Peyer's patch (tissue), 4 donors: ENCODE measurements at regions not wholly inside any gene's neighbourhood (a gene's known extent, or its start where the extent isn't known, plus 50 kb on each side); places are given as distances from the start of the nearest gene placed in this dataset.

Source experiments
- DNase-seq, 3 donors: peaks; one replicate each; pipeline ENCODE4 v3.0.0-alpha.2; 2017 to 2019
- H3K27ac ChIP-seq, 4 donors: fragments of 200-600 bp; sonication (generic); one replicate each; pipeline ENCODE4 v1.5.1; 2016 to 2019
- H3K27me3 ChIP-seq, 2 donors: fragments of 200-600 bp; sonication (generic); one replicate each; pipeline ENCODE4 v1.5.1; 2019
- H3K36me3 ChIP-seq, 3 donors: fragments of 200-600 bp; sonication (generic); one replicate each; pipeline ENCODE4 v1.5.1; 2016 to 2019
- H3K4me1 ChIP-seq, 4 donors: fragments of 200-600 bp; sonication (generic); one replicate each; pipeline ENCODE4 v1.5.1; 2016 to 2019
- H3K4me3 ChIP-seq, 4 donors: fragments of 200-600 bp; sonication (generic); 1 replicate in 3 of 4; 2 replicates in 1 of 4; pipeline ENCODE4 v1.5.1; 2016 to 2019; ENCODE audit warnings: mild to moderate bottlenecking in 1 of 4
- H3K9me3 ChIP-seq, 4 donors: fragments of 200-600 bp; sonication (generic); one replicate each; pipeline ENCODE4 v1.5.1; 2016 to 2019; ENCODE audit warnings: mild to moderate bottlenecking in 1 of 4
- POLR2A ChIP-seq, 2 donors: fragments of 450-650 bp; IDR thresholded peaks; one replicate each; pipeline ENCODE4 v1.5.1; 2017; ENCODE audit warnings: antibody characterized with exemption in 2 of 2, mild to moderate bottlenecking in 2 of 2, moderate library complexity in 2 of 2
- TF ChIP-seq, protein P1 (sequence below), 6 experiments: fragments of 450-650 bp in 4 of 6; fragments of 200-600 bp in 2 of 6; sonication (generic) in 1 of 6; IDR thresholded peaks; one replicate each; pipeline ENCODE4 v1.5.1; 2017 to 2019; ENCODE audit warnings: antibody characterized with exemption in 6 of 6, mild to moderate bottlenecking in 3 of 6, moderate library complexity in 1 of 6

DNA sequence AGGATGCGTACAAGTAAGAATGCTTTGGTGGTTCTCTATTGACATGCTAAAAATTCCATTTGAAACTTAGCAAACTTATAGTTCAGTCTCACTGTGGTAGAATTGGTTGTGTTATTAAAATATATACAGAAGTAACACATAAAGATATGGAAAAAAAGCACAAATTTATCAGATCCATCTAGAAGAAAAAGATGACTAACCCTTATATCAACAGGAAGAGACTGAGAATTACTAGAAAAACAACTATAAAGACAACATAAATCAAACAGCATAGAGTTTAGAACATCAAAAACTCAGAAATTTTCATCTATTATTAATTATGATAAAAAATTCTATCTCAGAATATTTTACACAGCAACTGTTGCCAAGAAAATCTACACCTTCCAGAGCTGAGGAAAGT is 491.0 kb downstream of the ETNK1 start:
- Histone ChIP-seq H3K4me1 (no peaks in the 10 kb centered on the region), H3K27me3 (no peaks in the 10 kb centered on the region), H3K36me3 (no peaks in the 10 kb centered on the region), H3K4me3 (no peak overlapping the region), H3K9me3 (no peaks in the 10 kb centered on the region), H3K27ac (no peak overlapping the region)
- no peak for TF ChIP-seq POLR2A (IDR thresholded peaks at IDR 0.05)
- TF ChIP-seq, protein P1, sequence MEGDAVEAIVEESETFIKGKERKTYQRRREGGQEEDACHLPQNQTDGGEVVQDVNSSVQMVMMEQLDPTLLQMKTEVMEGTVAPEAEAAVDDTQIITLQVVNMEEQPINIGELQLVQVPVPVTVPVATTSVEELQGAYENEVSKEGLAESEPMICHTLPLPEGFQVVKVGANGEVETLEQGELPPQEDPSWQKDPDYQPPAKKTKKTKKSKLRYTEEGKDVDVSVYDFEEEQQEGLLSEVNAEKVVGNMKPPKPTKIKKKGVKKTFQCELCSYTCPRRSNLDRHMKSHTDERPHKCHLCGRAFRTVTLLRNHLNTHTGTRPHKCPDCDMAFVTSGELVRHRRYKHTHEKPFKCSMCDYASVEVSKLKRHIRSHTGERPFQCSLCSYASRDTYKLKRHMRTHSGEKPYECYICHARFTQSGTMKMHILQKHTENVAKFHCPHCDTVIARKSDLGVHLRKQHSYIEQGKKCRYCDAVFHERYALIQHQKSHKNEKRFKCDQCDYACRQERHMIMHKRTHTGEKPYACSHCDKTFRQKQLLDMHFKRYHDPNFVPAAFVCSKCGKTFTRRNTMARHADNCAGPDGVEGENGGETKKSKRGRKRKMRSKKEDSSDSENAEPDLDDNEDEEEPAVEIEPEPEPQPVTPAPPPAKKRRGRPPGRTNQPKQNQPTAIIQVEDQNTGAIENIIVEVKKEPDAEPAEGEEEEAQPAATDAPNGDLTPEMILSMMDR (IDR thresholded peaks at IDR 0.05) = no peak
- no peak for DNase-seq

DNA sequence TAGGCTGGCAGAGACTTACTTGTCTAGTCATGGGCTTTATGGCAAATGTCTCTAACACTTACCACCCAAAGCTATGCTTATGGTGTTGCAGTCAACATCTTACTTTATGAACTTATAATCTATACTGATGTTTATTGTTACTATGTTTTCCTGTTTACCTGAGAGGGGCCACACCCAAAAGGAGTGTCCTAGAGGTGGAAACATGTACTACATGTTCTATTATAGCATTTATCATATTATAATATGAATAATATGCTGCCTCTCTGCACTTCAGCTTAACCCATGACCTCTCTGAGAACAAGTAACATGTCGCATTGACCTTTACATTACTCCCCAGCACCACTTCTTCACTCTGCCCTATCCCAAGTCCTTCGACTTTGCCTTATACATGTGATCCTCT is 501.8 kb downstream of the ETNK1 start:
- TF ChIP-seq, protein P1 (IDR thresholded peaks at IDR 0.05) = no peak
- no peak for TF ChIP-seq POLR2A (IDR thresholded peaks at IDR 0.05)
- no peaks in the 10 kb centered on the region for H3K4me1 ChIP-seq

DNA sequence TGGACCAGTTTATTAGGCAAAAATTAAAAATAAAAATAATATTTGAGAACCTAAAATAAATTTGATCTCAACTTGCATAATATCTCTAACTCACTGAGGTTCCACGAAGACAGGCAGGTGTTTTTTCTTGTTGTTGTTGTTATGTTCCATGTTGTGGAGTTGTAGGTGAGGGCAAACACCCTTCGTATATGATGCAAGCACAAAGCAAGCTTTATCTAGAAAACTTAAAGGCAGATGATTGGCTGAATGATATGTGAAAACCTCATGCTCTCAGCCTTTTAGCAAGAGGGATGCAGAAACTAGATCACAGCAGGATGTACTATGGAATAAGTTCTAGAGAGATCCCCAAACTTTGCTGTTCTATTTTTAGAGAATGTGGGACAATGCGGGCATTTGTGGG is 502.7 kb downstream of the ETNK1 start:
- Histone ChIP-seq H3K9me3 (no peaks in the 10 kb centered on the region), H3K4me1 (no peaks in the 10 kb centered on the region), H3K27me3 (no peaks in the 10 kb centered on the region), H3K4me3 (no peak overlapping the region), H3K36me3 (no peaks in the 10 kb centered on the region), H3K27ac (no peak overlapping the region)
- TF ChIP-seq, protein P1 (IDR thresholded peaks at IDR 0.05) = no peak
- no peak for TF ChIP-seq POLR2A (IDR thresholded peaks at IDR 0.05)
- DNase-seq = no peak

More for the DNA sequence above, 501.8 kb downstream of the ETNK1 start:
- Histone ChIP-seq H3K36me3 (no peaks in the 10 kb centered on the region), H3K27ac (no peak overlapping the region), H3K9me3 (no peaks in the 10 kb centered on the region), H3K27me3 (no peaks in the 10 kb centered on the region), H3K4me3 (no peak overlapping the region)
- DNase-seq = no peak

DNA sequence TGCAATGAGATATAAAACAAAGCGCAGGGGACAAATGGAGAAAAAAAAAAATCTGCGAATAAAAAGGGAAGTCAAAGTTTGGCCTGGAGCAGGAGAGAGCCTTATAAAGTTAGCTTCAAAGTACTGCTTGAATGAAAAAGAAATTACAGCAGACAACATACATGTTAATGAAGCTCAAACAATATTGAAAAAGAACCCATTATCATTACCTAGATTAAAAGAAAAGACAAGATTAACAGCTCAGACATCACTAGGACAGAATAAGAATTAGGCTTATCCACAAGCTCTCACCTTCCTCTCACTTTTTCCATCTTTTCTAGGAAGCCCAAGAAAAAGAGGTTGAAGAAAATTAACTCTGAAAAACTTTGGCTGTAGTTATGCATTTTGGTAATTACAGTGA is 503.5 kb downstream of the ETNK1 start:
- Histone ChIP-seq H3K4me3 (no peak overlapping the region), H3K36me3 (no peaks in the 10 kb centered on the region), H3K4me1 (no peaks in the 10 kb centered on the region), H3K27me3 (no peaks in the 10 kb centered on the region), H3K9me3 (no peaks in the 10 kb centered on the region), H3K27ac (no peak overlapping the region)
- no peak for DNase-seq
- TF ChIP-seq, protein P1 (IDR thresholded peaks at IDR 0.05) = no peak
- no peak for TF ChIP-seq POLR2A (IDR thresholded peaks at IDR 0.05)

DNA sequence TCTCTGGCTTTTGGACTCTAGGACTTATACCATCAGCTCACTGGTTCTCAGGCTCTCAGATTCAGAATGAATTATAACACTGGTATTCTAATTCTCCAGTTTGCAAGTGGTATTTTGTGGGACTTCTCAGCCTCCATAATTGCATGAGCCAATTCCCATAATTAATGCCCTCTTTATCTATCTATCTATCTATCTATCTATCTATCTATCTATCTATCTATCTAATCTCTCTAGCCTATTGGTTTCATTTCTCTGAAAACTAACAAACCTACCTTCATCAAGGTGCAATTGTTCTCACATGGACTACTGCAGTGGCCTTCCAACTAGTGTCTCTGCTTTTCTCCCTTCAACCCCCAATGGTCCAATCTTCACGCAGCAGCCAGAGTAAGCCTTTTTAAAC is 507.4 kb downstream of the ETNK1 start:
- Histone ChIP-seq H3K4me1 (no peaks in the 10 kb centered on the region), H3K4me3 (no peak overlapping the region), H3K36me3 (no peaks in the 10 kb centered on the region), H3K27me3 (no peaks in the 10 kb centered on the region), H3K27ac (no peak overlapping the region), H3K9me3 (no peaks in the 10 kb centered on the region)
- DNase-seq = no peak
- TF ChIP-seq, protein P1 (IDR thresholded peaks at IDR 0.05) = no peak
- no peak for TF ChIP-seq POLR2A (IDR thresholded peaks at IDR 0.05)

DNA sequence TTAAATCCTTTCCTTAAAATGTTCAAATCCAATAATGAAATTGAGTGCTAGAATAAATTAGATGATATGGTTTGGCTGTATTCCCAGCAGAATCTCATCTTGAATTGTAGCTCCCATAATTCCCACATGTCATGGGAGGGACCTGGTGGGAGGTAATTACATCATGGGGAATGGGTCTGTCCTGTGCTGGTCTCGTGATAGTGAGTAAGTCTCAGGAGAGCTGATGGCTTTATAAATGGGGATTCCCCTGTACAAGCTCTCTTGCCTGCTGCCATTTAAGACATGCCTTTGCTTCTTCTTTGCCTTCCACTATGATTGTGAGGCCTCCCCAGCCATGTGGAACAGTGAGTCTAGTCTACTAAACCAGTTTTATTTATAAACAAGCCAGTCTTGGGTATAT is 508.5 kb downstream of the ETNK1 start:
- no peak for DNase-seq
- no peaks in the 10 kb centered on the region for H3K9me3 ChIP-seq
- no peaks in the 10 kb centered on the region for H3K4me1 ChIP-seq
- H3K36me3 ChIP-seq = no peaks in the 10 kb centered on the region
- H3K4me3 ChIP-seq = no peak overlapping the region
- H3K27me3 ChIP-seq = no peaks in the 10 kb centered on the region
- TF ChIP-seq, protein P1 (IDR thresholded peaks at IDR 0.05) = no peak
- TF ChIP-seq POLR2A (IDR thresholded peaks at IDR 0.05) = no peak
- no peak overlapping the region for H3K27ac ChIP-seq
